ENCODE measurements at regions not wholly inside any gene's neighbourhood (a gene's known extent, or its start where the extent isn't known, plus 50 kb on each side); places are given as distances from the start of the nearest gene placed in this dataset.
"Not testable (repeated sequence)": the region's sequence is repeated elsewhere in the genome, so short reads cannot be mapped to it uniquely, and the experiment has no call there.

- H3K9me3 Mint-ChIP-seq (ENCODE audit: low read depth) = peaks cover 7% of the 10 kb centered on the region
- no peak overlapping the region for H3K4me3 Mint-ChIP-seq (ENCODE audit: unreplicated experiment)
- TF ChIP-seq CTCF (IDR thresholded peaks at IDR 0.05) = peak; percentile 86
- H3K36me3 Mint-ChIP-seq (ENCODE audit: low read depth) = peaks cover 2% of the 10 kb centered on the region
- no peaks in the 10 kb centered on the region for H3K4me1 Mint-ChIP-seq (ENCODE audit: low read depth)
- H3K27ac Mint-ChIP-seq (ENCODE audit: unreplicated experiment) = no peak overlapping the region
- no peak for DNase-seq (ENCODE audit: low spot score)
- H3K27me3 Mint-ChIP-seq (ENCODE audit: low read depth) = peaks cover 15% of the 10 kb centered on the region
Measured at GRCh38 chrX:3940000-3940610, 226.7 kb upstream of the PRKX start.

GRCh38 chrX:3938587-3938986 lies 225.1 kb upstream of the PRKX start:
- peaks cover 2% of the 10 kb centered on the region for H3K36me3 Mint-ChIP-seq (ENCODE audit: low read depth)
- H3K9me3 Mint-ChIP-seq (ENCODE audit: low read depth) = peaks cover 7% of the 10 kb centered on the region
- H3K27ac Mint-ChIP-seq (ENCODE audit: unreplicated experiment) = no peak overlapping the region
- H3K4me3 Mint-ChIP-seq (ENCODE audit: unreplicated experiment) = no peak overlapping the region
- TF ChIP-seq CTCF (IDR thresholded peaks at IDR 0.05) = no peak
- no peaks in the 10 kb centered on the region for H3K4me1 Mint-ChIP-seq (ENCODE audit: low read depth)
- H3K27me3 Mint-ChIP-seq (ENCODE audit: low read depth) = peaks cover 12% of the 10 kb centered on the region
- no peak for DNase-seq (ENCODE audit: low spot score)

GRCh38 chrX:3935196-3935595 lies 221.7 kb upstream of the PRKX start:
- DNase-seq (ENCODE audit: low spot score); H3K36me3 Mint-ChIP-seq (ENCODE audit: low read depth); H3K27me3 Mint-ChIP-seq (ENCODE audit: low read depth); H3K4me3 Mint-ChIP-seq (ENCODE audit: unreplicated experiment); H3K4me1 Mint-ChIP-seq (ENCODE audit: low read depth); H3K9me3 Mint-ChIP-seq (ENCODE audit: low read depth); H3K27ac Mint-ChIP-seq (ENCODE audit: unreplicated experiment): not testable (repeated sequence)

GRCh38 chrX:3920424-3921017 lies 207.1 kb upstream of the PRKX start:
- H3K27me3 Mint-ChIP-seq (ENCODE audit: low read depth); H3K27ac Mint-ChIP-seq (ENCODE audit: unreplicated experiment); H3K36me3 Mint-ChIP-seq (ENCODE audit: low read depth); H3K4me3 Mint-ChIP-seq (ENCODE audit: unreplicated experiment); H3K4me1 Mint-ChIP-seq (ENCODE audit: low read depth); DNase-seq (ENCODE audit: low spot score); H3K9me3 Mint-ChIP-seq (ENCODE audit: low read depth): not testable (repeated sequence)

- H3K4me3 Mint-ChIP-seq (ENCODE audit: unreplicated experiment); H3K36me3 Mint-ChIP-seq (ENCODE audit: low read depth); H3K9me3 Mint-ChIP-seq (ENCODE audit: low read depth); H3K4me1 Mint-ChIP-seq (ENCODE audit: low read depth); H3K27me3 Mint-ChIP-seq (ENCODE audit: low read depth); DNase-seq (ENCODE audit: low spot score); H3K27ac Mint-ChIP-seq (ENCODE audit: unreplicated experiment): not testable (repeated sequence)
Measured at GRCh38 chrX:3919668-3920423, 206.4 kb upstream of the PRKX start.

- H3K36me3 Mint-ChIP-seq (ENCODE audit: low read depth); H3K4me1 Mint-ChIP-seq (ENCODE audit: low read depth); H3K4me3 Mint-ChIP-seq (ENCODE audit: unreplicated experiment); H3K27ac Mint-ChIP-seq (ENCODE audit: unreplicated experiment); DNase-seq (ENCODE audit: low spot score); H3K27me3 Mint-ChIP-seq (ENCODE audit: low read depth); H3K9me3 Mint-ChIP-seq (ENCODE audit: low read depth): not testable (repeated sequence)
Measured at GRCh38 chrX:3914813-3915212, 201.4 kb upstream of the PRKX start.

- H3K9me3 Mint-ChIP-seq (ENCODE audit: low read depth); H3K27me3 Mint-ChIP-seq (ENCODE audit: low read depth); H3K4me1 Mint-ChIP-seq (ENCODE audit: low read depth); H3K36me3 Mint-ChIP-seq (ENCODE audit: low read depth); H3K4me3 Mint-ChIP-seq (ENCODE audit: unreplicated experiment); DNase-seq (ENCODE audit: low spot score); H3K27ac Mint-ChIP-seq (ENCODE audit: unreplicated experiment): not testable (repeated sequence)
Measured at GRCh38 chrX:3914059-3914458, 200.6 kb upstream of the PRKX start.

- H3K4me1 Mint-ChIP-seq (ENCODE audit: low read depth); H3K36me3 Mint-ChIP-seq (ENCODE audit: low read depth); H3K4me3 Mint-ChIP-seq (ENCODE audit: unreplicated experiment); H3K27ac Mint-ChIP-seq (ENCODE audit: unreplicated experiment); H3K27me3 Mint-ChIP-seq (ENCODE audit: low read depth); DNase-seq (ENCODE audit: low spot score); H3K9me3 Mint-ChIP-seq (ENCODE audit: low read depth): not testable (repeated sequence)
Measured at GRCh38 chrX:3911012-3911411, 197.6 kb upstream of the PRKX start.

- not testable (repeated sequence) for H3K36me3 Mint-ChIP-seq (ENCODE audit: low read depth); H3K27ac Mint-ChIP-seq (ENCODE audit: unreplicated experiment); H3K4me3 Mint-ChIP-seq (ENCODE audit: unreplicated experiment); DNase-seq (ENCODE audit: low spot score); H3K9me3 Mint-ChIP-seq (ENCODE audit: low read depth); H3K27me3 Mint-ChIP-seq (ENCODE audit: low read depth); H3K4me1 Mint-ChIP-seq (ENCODE audit: low read depth)
Measured at GRCh38 chrX:3910611-3911010, 197.2 kb upstream of the PRKX start.

GRCh38 chrX:3905522-3906258 lies 192.2 kb upstream of the PRKX start:
- H3K27me3 Mint-ChIP-seq (ENCODE audit: low read depth); H3K9me3 Mint-ChIP-seq (ENCODE audit: low read depth); H3K27ac Mint-ChIP-seq (ENCODE audit: unreplicated experiment); H3K4me1 Mint-ChIP-seq (ENCODE audit: low read depth); DNase-seq (ENCODE audit: low spot score); H3K36me3 Mint-ChIP-seq (ENCODE audit: low read depth); H3K4me3 Mint-ChIP-seq (ENCODE audit: unreplicated experiment): not testable (repeated sequence)
